ENCODE measurements at regions not wholly inside any gene's neighbourhood (a gene's known extent, or its start where the extent isn't known, plus 50 kb on each side); places are given as distances from the start of the nearest gene placed in this dataset.

- TF ChIP-seq CTCF (IDR thresholded peaks at IDR 0.05; ENCODE audit: low read depth, low read length) = no peak
- no peak for TF ChIP-seq EZH2phosphoT487 (IDR thresholded peaks at IDR 0.05; ENCODE audit: low read depth)
These were observed 1610.1 kb upstream of the ACO1 start for GRCh38 chr9:30774326-30774725.
